ENCODE measurements at regions not wholly inside any gene's neighbourhood (a gene's known extent, or its start where the extent isn't known, plus 50 kb on each side); places are given as distances from the start of the nearest gene placed in this dataset.

GRCh38 chr16:76164970-76165558 is 112.1 kb upstream of the CNTNAP4 start:
- Histone ChIP-seq H3K36me3 (replicated peaks; ENCODE audit: low read depth, low read length) (no peaks in the 10 kb centered on the region), H3K27me3 (ENCODE audit: low read depth, low read length) (no peaks in the 10 kb centered on the region), H3K9ac (ENCODE audit: low read length) (no peak overlapping the region), H2AFZ (ENCODE audit: low read depth, low read length) (no peak overlapping the region), H3K4me3 (ENCODE audit: low read length) (no peak overlapping the region), H3K9me3 (ENCODE audit: insufficient read depth, low read length) (no peaks in the 10 kb centered on the region), H4K20me1 (ENCODE audit: insufficient read depth, low read length) (no peaks in the 10 kb centered on the region), H3K4me2 (ENCODE audit: low read length) (peak overlapping the region; percentile 27), H3K4me1 (ENCODE audit: low read length) (peaks cover 14% of the 10 kb centered on the region), H3K79me2 (ENCODE audit: low read length) (no peaks in the 10 kb centered on the region), H3K27ac (ENCODE audit: low read length) (peak overlapping the region; percentile 22; the same call in 1 of the 2 replicates)
- no peak for TF ChIP-seq EZH2phosphoT487 (IDR thresholded peaks at IDR 0.05; ENCODE audit: low read depth)
- TF ChIP-seq, protein P1, sequence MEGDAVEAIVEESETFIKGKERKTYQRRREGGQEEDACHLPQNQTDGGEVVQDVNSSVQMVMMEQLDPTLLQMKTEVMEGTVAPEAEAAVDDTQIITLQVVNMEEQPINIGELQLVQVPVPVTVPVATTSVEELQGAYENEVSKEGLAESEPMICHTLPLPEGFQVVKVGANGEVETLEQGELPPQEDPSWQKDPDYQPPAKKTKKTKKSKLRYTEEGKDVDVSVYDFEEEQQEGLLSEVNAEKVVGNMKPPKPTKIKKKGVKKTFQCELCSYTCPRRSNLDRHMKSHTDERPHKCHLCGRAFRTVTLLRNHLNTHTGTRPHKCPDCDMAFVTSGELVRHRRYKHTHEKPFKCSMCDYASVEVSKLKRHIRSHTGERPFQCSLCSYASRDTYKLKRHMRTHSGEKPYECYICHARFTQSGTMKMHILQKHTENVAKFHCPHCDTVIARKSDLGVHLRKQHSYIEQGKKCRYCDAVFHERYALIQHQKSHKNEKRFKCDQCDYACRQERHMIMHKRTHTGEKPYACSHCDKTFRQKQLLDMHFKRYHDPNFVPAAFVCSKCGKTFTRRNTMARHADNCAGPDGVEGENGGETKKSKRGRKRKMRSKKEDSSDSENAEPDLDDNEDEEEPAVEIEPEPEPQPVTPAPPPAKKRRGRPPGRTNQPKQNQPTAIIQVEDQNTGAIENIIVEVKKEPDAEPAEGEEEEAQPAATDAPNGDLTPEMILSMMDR (IDR thresholded peaks at IDR 0.05; ENCODE audit: low read depth, low read length) = no peak

DNA sequence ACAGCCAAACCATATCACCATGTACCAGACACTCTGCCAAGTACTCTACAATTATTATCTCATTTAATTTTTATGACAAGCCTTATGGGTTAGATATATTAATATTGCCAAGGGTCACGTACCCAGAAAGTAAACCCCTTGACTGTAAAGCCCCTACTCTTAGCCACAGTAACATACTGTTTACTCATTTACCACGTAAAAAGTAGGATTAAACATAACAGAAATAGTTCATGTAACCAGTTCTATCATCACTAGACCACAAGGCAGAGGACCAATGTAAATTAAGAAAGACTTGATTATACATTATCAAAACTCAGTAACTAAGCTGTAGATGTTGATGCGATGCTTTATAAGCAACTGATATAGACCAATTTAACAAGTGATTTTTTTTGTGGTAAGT is 101.5 kb upstream of the CNTNAP4 start:
- Histone ChIP-seq H3K9me3 (ENCODE audit: insufficient read depth, low read length) (no peaks in the 10 kb centered on the region), H3K27me3 (ENCODE audit: low read depth, low read length) (no peaks in the 10 kb centered on the region), H3K36me3 (replicated peaks; ENCODE audit: low read depth, low read length) (no peaks in the 10 kb centered on the region), H3K4me3 (ENCODE audit: low read length) (peak overlapping the region; percentile 72), H3K9ac (ENCODE audit: low read length) (no peak overlapping the region), H3K79me2 (ENCODE audit: low read length) (no peaks in the 10 kb centered on the region), H3K4me1 (ENCODE audit: low read length) (peaks cover 16% of the 10 kb centered on the region), H3K4me2 (ENCODE audit: low read length) (peak overlapping the region; percentile 98), H2AFZ (ENCODE audit: low read depth, low read length) (peak overlapping the region; percentile 81), H4K20me1 (ENCODE audit: insufficient read depth, low read length) (no peaks in the 10 kb centered on the region), H3K27ac (ENCODE audit: low read length) (no peak overlapping the region)
- TF ChIP-seq EZH2phosphoT487 (IDR thresholded peaks at IDR 0.05; ENCODE audit: low read depth) = no peak
- TF ChIP-seq, protein P1 (IDR thresholded peaks at IDR 0.05; ENCODE audit: low read depth, low read length) = no peak

DNA sequence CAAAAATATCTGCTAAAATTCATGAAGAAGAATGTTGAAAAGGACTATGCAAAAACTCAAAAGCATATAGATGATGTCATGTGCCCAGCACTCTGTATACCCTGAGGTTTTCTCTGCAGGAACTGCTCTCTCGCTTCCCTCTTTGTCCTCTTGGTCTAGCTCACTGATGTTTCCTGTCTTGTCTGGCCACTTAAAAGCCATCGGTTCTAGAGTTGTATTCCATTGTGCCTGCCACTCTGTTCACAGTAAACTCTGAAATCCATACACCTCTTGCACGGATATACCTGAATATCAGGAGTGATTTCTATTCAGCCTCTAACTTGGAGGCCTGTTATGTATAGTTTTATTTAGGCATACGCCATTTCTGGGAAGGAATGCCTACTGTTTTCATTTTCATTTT is 101.0 kb upstream of the CNTNAP4 start:
- Histone ChIP-seq H3K27me3 (ENCODE audit: low read depth, low read length) (no peaks in the 10 kb centered on the region), H2AFZ (ENCODE audit: low read depth, low read length) (peak overlapping the region; percentile 81), H3K9ac (ENCODE audit: low read length) (no peak overlapping the region), H3K4me2 (ENCODE audit: low read length) (peak overlapping the region; percentile 98), H4K20me1 (ENCODE audit: insufficient read depth, low read length) (no peaks in the 10 kb centered on the region), H3K36me3 (replicated peaks; ENCODE audit: low read depth, low read length) (no peaks in the 10 kb centered on the region), H3K4me1 (ENCODE audit: low read length) (peaks cover 16% of the 10 kb centered on the region), H3K9me3 (ENCODE audit: insufficient read depth, low read length) (no peaks in the 10 kb centered on the region), H3K79me2 (ENCODE audit: low read length) (no peaks in the 10 kb centered on the region), H3K4me3 (ENCODE audit: low read length) (peak overlapping the region; percentile 72), H3K27ac (ENCODE audit: low read length) (peak overlapping the region; percentile 40; the same call in 1 of the 2 replicates)
- TF ChIP-seq EZH2phosphoT487 (IDR thresholded peaks at IDR 0.05; ENCODE audit: low read depth) = no peak
- TF ChIP-seq, protein P1 (IDR thresholded peaks at IDR 0.05; ENCODE audit: low read depth, low read length) = no peak

DNA sequence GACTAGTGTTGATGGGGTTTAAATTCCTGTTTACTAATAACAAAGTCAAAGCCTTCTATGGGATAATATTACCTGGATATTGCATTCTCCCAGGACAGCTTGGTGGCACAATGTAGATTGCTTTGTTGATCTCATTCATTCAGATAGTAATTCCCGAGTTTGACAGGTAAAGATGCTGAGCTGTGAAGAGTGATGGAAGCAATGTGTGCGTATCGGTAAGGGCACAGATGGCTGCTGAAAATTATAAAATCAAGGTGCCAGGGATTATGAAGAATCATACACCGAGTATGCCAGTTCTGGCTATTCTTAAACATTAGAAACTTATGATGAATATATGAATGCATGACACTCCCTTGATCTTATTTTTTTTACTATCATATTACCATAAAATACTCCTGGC is 100.6 kb upstream of the CNTNAP4 start:
- Histone ChIP-seq H3K4me1 (ENCODE audit: low read length) (peaks cover 16% of the 10 kb centered on the region), H3K4me3 (ENCODE audit: low read length) (peak overlapping the region; percentile 72), H2AFZ (ENCODE audit: low read depth, low read length) (peak overlapping the region; percentile 81; the same call in 1 of the 2 replicates), H3K27me3 (ENCODE audit: low read depth, low read length) (no peaks in the 10 kb centered on the region), H3K9me3 (ENCODE audit: insufficient read depth, low read length) (no peaks in the 10 kb centered on the region), H3K36me3 (replicated peaks; ENCODE audit: low read depth, low read length) (no peaks in the 10 kb centered on the region), H3K79me2 (ENCODE audit: low read length) (no peaks in the 10 kb centered on the region), H4K20me1 (ENCODE audit: insufficient read depth, low read length) (no peaks in the 10 kb centered on the region), H3K9ac (ENCODE audit: low read length) (no peak overlapping the region), H3K27ac (ENCODE audit: low read length) (peak overlapping the region; percentile 40; the same call in 1 of the 2 replicates), H3K4me2 (ENCODE audit: low read length) (peak overlapping the region; percentile 98)
- TF ChIP-seq, protein P1 (IDR thresholded peaks at IDR 0.05; ENCODE audit: low read depth, low read length) = no peak
- no peak for TF ChIP-seq EZH2phosphoT487 (IDR thresholded peaks at IDR 0.05; ENCODE audit: low read depth)

Measured in OCI-LY3 (cell line).